A549 (cell line): ENCODE measurements at regions not wholly inside any gene's neighbourhood (a gene's known extent, or its start where the extent isn't known, plus 50 kb on each side); places are given as distances from the start of the nearest gene placed in this dataset.

Experiments
- CTCF ChIP-seq: fragments of >200 bp; sonication (Bioruptor Twin); formaldehyde crosslinking; IDR thresholded peaks from 3 replicates; pipeline ENCODE4 v1.5.1; 2016
- MAFK ChIP-seq: fragments of 450-650 bp; IDR thresholded peaks from 2 replicates; pipeline ENCODE4 v1.6.1; 2014; ENCODE audit not compliant: partially characterized antibody
- POLR2A ChIP-seq: IDR thresholded peaks from 2 replicates; pipeline ENCODE4 v1.6.1; 2012; ENCODE audit warnings: mild to moderate bottlenecking, low read length
- USF2 ChIP-seq: fragments of 450-650 bp; IDR thresholded peaks from 2 replicates; pipeline ENCODE4 v1.6.1; 2014; ENCODE audit warnings: antibody characterized with exemption

GRCh38 chr9:113653746-113654604 is 190.4 kb downstream of the RGS3 start:
- TF ChIP-seq POLR2A (no peak), MAFK (no peak), CTCF (no peak), USF2 (no peak)
